ENCODE measurements at regions not wholly inside any gene's neighbourhood (a gene's known extent, or its start where the extent isn't known, plus 50 kb on each side); places are given as distances from the start of the nearest gene placed in this dataset.

DNA sequence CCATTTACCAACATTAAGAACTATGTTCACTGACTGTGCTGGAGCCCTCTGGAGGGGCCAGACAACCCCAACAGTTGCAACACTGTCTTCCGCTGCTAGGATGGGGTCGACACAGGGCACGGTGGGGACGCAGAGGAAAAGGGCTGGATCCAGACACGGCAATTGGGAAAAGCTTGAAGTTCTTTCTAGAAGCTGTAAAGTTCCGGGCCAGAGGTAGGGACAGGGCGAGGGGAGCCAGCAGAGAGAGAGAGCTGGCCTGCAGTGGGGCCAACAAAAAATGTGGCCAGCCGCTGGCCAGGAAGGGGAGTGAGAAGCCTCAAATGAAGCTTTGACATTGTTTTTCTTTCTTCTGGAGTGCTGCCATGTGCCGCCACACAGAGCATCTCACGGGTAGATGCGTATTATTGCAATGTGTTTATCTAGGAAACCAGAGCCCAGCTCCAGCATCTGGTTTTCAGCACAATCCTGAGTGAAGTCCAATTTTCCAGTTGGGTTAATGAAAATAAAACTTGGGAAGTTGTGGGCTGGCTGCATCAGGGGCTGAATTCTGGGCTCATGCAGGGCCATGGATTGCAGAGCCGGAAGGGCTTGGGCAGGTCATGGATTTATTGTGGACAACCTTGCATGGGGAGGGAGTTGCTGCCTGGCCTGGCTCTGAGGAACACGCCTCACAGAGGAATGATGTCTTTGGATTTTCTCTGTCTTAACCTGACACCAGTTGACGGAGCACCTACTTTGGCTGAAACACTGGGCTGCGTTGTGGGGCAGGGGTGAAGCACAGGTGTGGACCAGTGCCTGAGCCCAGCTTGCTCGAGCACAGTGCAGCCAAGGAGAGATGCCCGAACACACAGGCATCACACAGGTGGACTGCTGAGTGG, 67.6 kb upstream of the AMPD3 start:
- DNase-seq = no peak

DNA sequence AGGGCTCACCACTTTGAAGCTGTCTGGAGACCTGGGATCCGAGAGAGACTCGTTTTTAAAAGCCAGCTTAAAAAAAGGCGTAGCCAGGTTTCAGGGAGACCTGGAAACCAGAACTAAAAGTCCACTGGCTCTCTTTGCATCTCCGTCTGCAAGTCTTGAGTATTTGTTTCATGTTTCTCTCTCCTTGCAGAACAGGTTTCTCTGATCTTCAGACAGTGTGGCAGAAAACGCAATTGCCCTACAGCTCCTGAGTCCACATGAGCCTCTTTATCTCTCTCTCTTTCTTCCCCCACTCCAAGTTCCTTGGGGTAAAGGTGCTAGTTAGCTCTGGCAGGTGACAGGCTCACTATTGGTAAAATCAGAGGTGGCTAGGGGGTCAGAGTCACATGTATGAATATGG, 67.0 kb upstream of the AMPD3 start:
- no peak for DNase-seq

DNA sequence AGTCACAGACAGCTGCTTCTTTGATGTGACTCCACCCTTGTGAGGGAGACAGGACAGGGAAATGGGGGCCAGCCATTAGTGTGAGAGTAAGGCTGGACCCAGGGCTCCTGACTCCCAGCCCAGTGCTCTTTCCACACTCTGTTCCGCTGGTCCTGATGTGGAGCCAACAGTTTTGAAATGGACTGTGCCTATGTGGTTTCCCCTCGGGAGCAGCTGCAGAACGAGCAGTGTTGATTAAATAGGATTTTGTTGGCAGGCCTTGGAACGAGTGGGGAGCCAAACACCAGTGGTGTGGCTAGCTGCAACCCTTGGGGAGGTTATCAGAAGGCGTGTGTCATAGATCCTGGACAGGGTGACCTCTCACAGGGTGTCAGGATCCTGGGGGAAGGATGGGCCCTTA, 66.5 kb upstream of the AMPD3 start:
- DNase-seq = no peak

DNA sequence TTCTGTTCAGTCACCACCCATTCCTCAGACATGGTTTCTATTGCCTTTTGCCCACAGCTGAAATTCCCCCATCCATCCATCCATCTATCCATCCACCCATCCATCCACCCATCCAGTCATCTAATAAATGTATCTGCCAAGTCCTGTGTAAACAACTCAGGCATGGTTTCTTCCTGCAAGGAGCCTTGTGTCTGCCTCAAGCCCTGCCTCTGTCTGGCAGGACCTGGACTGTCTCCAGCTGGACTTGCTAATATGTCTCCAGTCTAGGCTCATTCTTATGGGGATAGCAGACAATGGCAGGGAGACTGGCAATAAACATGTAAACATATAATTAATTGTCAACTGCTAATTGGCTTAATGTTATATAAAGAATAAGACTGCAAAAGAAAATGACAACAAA, 64.7 kb upstream of the AMPD3 start:
- DNase-seq = no peak

DNA sequence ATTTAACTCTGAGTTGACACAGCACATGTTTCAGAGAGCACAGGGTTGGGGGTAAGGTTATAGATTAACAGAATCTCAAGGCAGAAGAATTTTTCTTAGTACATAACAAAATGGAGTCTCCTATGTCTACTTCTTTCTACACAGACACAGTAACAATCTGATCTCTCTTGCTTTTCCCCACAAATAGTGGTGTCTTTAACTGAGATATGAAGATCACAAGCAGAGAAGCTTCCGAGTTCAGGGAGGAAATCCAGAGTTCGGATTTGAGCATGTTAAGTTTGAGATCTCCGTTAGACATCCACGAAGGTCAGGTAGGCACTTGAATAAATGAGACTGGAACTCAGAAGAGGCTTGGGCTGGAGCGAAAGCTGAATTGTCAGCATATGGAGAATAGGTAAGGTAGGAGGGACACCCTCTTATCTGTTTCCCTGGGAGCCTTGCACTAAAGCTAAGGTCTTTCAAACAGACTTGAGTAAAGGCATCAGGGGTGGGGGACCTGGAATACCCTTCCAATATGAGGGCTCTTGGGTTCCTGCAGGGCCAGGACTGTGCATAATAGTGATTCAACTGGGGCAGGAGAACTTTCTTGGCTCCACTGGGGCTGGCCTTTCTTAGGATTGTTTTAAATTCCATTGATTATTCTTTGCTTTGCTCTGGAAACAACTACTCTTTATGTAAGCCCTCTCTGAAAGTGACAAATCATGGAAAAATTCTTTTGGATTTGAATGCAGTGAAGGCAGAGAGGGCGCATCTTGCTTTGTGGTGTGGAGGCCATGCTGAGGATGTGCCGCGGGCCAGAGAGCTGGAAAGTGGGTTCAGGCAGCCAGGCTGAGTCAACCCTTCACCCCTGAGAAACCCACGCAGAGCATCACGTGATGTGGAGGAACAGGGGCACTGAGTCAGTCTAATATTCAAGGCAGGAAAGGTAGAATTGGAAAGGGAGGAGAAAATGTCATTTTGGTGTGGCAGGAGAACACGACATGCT, 62.7 kb upstream of the AMPD3 start:
- no peak for DNase-seq

DNA sequence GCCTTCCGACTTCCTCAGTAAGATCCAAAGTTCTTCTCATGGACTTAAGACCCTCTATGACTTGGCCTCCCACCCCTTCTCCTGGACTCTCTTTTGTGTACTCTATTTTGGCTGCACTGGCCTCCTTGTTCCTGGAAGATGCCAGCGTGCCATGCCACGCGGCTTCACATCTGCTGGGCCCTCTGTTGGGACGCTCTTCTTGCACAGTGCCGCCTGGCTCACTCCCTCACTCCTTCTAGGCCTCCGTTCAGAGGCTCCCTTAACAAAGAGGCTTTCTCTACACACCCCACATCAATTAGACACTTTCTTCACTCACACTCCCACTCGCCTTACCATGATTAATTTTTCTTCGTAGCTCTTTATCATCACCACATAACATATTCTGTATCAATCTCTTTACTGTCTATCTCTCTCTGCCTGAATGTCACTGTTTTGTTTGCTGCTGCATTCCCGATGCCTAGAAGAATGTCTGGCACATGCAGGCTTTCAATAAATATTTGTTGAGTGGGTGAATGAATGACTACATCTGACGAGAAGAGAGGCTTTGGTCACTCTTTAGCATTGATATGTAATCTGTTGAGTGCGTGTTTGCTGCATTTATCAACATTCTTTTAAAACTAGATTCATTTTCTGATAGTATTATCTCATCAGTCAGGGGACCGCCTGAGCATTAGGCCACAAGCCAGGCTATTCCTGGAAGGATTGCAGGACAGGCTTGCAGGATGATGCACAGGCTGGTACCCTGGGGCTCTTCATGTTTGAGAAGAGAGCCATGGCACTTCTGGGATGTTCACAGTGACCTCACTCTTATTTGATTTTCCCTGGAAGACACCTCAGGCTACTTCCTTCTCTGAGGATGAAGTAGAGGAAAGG, 60.6 kb upstream of the AMPD3 start:
- no peak for DNase-seq

DNA sequence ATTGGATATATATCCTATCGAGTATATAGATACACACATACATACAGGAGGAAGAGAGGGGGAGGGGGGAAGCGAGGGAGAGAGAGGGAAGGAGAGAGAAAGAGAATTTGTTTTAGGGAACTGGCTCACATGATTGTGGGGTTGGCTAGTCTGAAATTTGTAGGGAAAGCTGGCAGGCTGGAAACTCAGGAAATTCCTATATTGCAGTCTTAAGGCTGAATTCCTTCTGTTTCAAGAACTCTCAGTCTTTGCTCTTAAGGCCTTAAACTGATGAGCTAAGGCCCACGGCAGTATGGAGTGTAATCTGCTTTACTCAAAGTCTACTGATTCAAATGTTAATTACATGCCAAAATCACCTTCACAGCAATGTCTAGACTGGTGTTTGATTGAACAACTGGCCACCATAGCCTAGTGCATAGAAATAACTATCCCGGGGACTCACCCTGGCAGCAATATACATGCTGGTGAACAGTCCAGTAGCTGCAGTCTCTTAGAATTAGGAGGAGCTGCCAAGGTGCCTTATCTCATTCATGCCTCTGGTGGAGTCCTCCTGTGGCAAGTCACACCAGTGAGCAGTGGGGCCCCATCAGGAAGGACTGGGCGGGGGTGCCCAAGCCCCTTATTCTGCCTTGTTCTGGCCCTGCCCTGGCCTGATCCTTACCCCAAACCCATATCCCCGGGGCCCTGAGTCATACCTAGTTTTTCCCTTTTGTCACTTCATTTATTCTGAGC, 59.7 kb upstream of the AMPD3 start:
- no peak for DNase-seq

DNA sequence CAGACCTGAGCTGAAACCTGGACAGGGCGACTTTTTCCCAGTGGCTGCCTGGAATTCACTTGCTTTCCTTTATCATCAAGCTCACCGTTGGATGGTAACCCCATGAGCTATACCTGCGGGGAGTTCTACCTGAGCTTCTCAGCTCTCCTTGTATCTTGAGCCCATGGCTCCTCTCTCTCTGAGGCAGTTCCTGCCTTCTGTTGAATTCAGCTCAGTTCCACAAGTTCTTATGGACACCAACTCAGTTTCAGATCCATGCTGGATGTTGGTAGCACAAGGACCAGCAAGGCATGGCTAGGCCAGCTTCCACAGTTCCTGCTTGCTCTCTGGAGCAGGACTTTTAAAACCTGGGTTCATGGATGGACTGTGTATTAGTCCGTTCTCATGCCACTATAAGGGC, 58.3 kb upstream of the AMPD3 start:
- DNase-seq = no peak

DNA sequence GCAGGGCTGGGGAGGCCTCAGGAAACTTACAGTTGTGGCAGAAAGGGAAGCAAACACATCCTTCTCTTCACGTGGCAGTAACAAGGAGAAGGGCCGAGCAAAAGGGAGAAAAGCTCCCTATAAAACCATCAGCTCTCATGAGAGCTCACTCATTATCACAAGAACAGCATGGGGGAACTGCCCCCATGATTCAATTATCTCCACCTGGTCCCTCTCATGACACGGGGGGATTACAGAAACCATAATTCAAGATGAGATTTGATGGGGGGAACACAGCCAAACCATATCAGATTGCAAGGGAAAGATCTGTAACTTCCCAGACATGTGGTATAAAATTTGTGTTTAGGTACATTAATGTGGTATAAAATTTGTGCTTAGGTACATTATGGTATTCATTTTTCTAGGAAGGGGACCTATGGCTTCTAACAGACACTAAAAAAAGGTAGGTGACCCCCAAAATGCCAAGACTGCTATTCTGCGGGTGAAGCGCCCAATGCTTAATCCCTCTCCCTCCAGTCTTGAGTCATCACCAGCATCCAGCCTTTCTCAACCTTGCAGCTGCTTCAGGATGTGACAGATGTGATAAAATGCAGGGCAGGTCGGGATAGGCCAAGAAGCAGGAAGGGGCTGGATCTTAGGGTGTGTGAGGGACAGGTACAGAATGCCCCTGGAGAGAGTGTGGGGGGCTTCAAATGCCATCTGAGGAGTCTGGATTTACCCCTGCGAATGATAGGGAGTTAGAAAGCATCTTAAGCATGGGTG, 57.7 kb upstream of the AMPD3 start:
- peak; percentile 53 for DNase-seq

DNA sequence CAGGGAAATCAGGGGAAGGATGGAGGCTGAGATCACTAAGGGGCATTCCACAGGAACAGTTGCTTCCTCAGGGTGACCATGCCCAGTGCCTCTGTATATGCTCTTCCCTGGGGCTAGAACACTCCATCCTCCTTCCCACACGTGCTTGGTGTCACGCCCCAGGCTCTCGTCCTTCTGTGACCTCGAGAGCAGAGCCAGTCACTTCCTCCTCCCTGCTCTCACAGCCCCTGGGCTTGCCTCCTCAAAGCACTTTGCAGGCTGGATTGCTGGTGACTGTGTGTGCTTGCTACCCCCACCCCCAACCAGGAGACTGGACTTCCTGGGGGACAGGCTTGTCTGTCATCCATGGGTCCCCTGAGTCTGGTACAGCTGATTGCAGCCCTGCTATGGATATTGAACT, 56.5 kb upstream of the AMPD3 start:
- DNase-seq = peak; percentile 73

DNA sequence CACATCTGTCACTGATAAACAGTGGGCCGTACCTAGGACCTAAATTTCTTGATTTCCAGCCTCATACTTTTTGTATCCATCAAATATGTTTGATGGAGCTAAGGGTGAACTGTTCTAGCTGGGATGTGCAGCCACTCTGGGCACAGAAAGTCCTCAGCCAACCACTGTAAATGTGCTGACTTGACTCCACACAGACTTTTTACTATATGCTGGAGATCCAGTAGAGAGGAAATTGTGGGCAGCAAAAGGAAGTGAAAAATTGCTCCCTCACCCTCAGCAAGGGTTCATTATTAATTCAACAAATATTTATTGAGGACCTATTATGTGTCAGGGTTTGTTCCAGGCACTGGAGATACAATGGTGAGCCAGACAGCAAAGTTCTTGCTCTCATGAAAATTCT, 54.2 kb upstream of the AMPD3 start:
- DNase-seq = peak; percentile 37

DNA sequence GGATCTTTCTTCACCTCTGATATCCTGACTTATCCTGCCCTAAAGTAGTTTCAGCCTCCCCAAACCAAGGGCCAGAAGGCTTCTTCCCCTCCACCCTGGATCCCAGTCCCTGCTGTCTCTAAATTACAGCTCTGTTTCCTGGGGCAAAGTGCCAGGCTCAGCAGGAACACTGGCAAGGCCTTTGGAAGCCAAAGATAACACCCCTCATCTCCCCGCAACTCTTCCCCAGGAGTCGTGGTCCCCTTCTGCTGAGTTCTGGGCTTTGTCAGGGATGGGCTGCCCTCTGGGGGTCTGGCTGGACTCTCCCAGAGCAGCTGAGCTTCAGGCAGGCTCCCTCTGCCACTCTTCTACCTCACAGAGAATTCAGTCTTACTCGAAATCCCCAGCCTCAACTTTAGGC, 53.8 kb upstream of the AMPD3 start:
- DNase-seq = no peak

DNA sequence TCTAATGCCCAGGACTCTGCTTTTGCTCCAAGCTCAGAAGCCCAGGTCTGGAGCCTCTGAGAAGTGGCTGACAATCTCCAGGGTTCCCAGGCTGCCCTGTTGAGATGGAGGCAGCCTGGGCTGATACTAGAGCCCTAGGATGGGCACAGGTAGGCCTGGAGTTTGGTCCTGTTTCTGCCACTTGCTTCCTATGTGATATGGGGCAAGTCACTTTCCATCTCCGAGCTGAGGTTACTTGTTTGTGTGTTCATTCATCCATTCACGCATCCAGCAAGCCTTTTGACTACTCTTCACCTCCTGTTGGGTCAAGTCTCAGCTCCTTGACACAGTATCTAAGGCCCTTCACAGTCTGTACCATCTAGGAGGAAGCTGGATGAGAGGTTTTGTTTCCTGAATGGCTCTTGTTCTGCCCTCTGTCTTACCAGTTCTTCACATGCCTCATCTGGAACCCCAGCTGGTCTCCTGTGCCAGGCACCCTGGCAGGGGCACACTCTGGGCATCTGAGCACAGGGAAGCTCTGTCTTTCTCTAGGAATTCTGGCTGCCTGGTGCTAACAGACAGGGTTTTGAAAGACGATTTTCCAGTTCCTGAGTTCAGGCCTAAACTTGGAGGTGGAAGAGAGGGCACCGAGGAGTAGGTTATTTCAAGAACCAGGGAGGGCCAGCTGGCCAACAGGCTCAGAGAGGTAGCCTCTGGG, 53.2 kb upstream of the AMPD3 start:
- no peak for DNase-seq
